Mesenchymal stem cell (in vitro differentiated cells and primary cell): ENCODE measurements at regions not wholly inside any gene's neighbourhood (a gene's known extent, or its start where the extent isn't known, plus 50 kb on each side); places are given as distances from the start of the nearest gene placed in this dataset.

Source experiments
- DNase-seq: peaks from one replicate; pipeline ENCODE4 v3.0.0-alpha.2; 2013
- H2AFZ ChIP-seq: one replicate; pipeline ENCODE4 v1.6.1; 2013; ENCODE audit warnings: low read depth, mild to moderate bottlenecking, control low read depth, inconsistent platforms, low read length, moderate library complexity
- H2AK5ac ChIP-seq: 2 replicates; pipeline ENCODE4 v1.6.1; 2013; ENCODE audit warnings: low read length, moderate library complexity, mild to moderate bottlenecking, inconsistent platforms; ENCODE audit not compliant: severe bottlenecking
- H2BK120ac ChIP-seq: one replicate; pipeline ENCODE4 v1.6.1; 2013; ENCODE audit warnings: low read depth, mild to moderate bottlenecking, inconsistent platforms, low read length, moderate library complexity
- H2BK12ac ChIP-seq, 2 experiments: one replicate each; pipeline ENCODE4 v1.6.1; 2013; ENCODE audit warnings: inconsistent platforms in 2 of 2, low read length in 2 of 2, mild to moderate bottlenecking in 2 of 2, moderate library complexity in 2 of 2, control low read depth in 1 of 2
- H2BK15ac ChIP-seq: one replicate; pipeline ENCODE4 v1.6.1; 2013; ENCODE audit warnings: mild to moderate bottlenecking, low read depth, inconsistent platforms; ENCODE audit not compliant: poor library complexity, severe bottlenecking
- H2BK5ac ChIP-seq: 2 replicates; pipeline ENCODE4 v1.6.1; 2013; ENCODE audit warnings: low read depth, mild to moderate bottlenecking, low read length, control low read depth, inconsistent platforms; ENCODE audit not compliant: poor library complexity, severe bottlenecking
- H3K14ac ChIP-seq, 2 experiments: one replicate each; pipeline ENCODE4 v1.6.1; 2013; ENCODE audit warnings: inconsistent platforms in 2 of 2, low read length in 2 of 2, control low read depth in 1 of 2, mild to moderate bottlenecking in 1 of 2, moderate library complexity in 1 of 2
- H3K18ac ChIP-seq, 2 experiments: one replicate each; pipeline ENCODE4 v1.6.1; 2013; ENCODE audit warnings: inconsistent platforms in 2 of 2, low read length in 2 of 2, control low read depth in 1 of 2, low read depth in 1 of 2, mild to moderate bottlenecking in 1 of 2
- H3K23ac ChIP-seq, 2 experiments: one replicate each; pipeline ENCODE4 v1.6.1; 2013; ENCODE audit warnings: inconsistent platforms in 2 of 2, low read length in 2 of 2, mild to moderate bottlenecking in 2 of 2, moderate library complexity in 2 of 2, control low read depth in 1 of 2
- H3K27ac ChIP-seq: 2 replicates; pipeline ENCODE4 v1.5.1; 2013; ENCODE audit warnings: mild to moderate bottlenecking, moderate library complexity, low read length, control low read depth, inconsistent platforms; ENCODE audit not compliant: poor library complexity, severe bottlenecking
- H3K27me3 ChIP-seq, 2 experiments: 2 replicates each; pipeline versions ENCODE4 v1.6.1 to v1.7.0; 2013; ENCODE audit warnings: low read length in 2 of 2, mild to moderate bottlenecking in 2 of 2, moderate library complexity in 2 of 2, control low read depth in 1 of 2, inconsistent platforms in 1 of 2; ENCODE audit not compliant: control insufficient read depth in 1 of 2, insufficient read depth in 1 of 2
- H3K36me3 ChIP-seq, 2 experiments: 2 replicates each; pipeline versions ENCODE4 v1.6.1 to v1.7.0; 2013; ENCODE audit warnings: low read length in 2 of 2, control low read depth in 1 of 2, inconsistent platforms in 1 of 2, low read depth in 1 of 2, mild to moderate bottlenecking in 1 of 2; ENCODE audit not compliant: insufficient read depth in 2 of 2, control insufficient read depth in 1 of 2
- H3K4ac ChIP-seq, 2 experiments: one replicate each; pipeline ENCODE4 v1.6.1; 2013; ENCODE audit warnings: inconsistent platforms in 2 of 2, low read length in 2 of 2, mild to moderate bottlenecking in 2 of 2, moderate library complexity in 2 of 2, control low read depth in 1 of 2, low read depth in 1 of 2
- H3K4me1 ChIP-seq: 2 replicates; pipeline ENCODE4 v1.6.1; 2013; ENCODE audit warnings: low read depth, low read length, control low read depth; ENCODE audit not compliant: control insufficient read depth, insufficient read depth
- H3K4me2 ChIP-seq: 2 replicates; pipeline ENCODE4 v1.6.1; 2013; ENCODE audit warnings: low read length, mild to moderate bottlenecking, inconsistent platforms; ENCODE audit not compliant: poor library complexity, severe bottlenecking
- H3K4me3 ChIP-seq, 2 experiments: 2 replicates each; pipeline versions ENCODE4 v1.5.1 to v1.7.0; 2013; ENCODE audit warnings: low read length in 2 of 2, mild to moderate bottlenecking in 2 of 2, control low read depth in 1 of 2, low read depth in 1 of 2; ENCODE audit not compliant: insufficient read depth in 1 of 2
- H3K79me1 ChIP-seq: replicated peaks from 2 replicates; pipeline ENCODE4 v1.6.1; 2013; ENCODE audit warnings: mild to moderate bottlenecking, control low read depth, low read length, inconsistent platforms; ENCODE audit not compliant: poor library complexity, severe bottlenecking
- H3K9ac ChIP-seq: 2 replicates; pipeline ENCODE4 v1.7.0; 2013; ENCODE audit warnings: mild to moderate bottlenecking, low read length, moderate library complexity
- H3K9me3 ChIP-seq: 2 replicates; pipeline ENCODE4 v1.7.0; 2013; ENCODE audit warnings: mild to moderate bottlenecking, low read length; ENCODE audit not compliant: control insufficient read depth
- H4K8ac ChIP-seq: one replicate; pipeline ENCODE4 v1.6.1; 2013; ENCODE audit warnings: inconsistent platforms, mild to moderate bottlenecking, low read length, moderate library complexity
- H4K91ac ChIP-seq: one replicate; pipeline ENCODE4 v1.6.1; 2013; ENCODE audit warnings: mild to moderate bottlenecking, low read length, inconsistent platforms
- WGBS: methylation state at CpG from one replicate; pipeline ENCODE4 v1.1.7; 2013; ENCODE audit warnings: mixed read lengths; 5-methylcytosine and 5-hydroxymethylcytosine counted together

DNA sequence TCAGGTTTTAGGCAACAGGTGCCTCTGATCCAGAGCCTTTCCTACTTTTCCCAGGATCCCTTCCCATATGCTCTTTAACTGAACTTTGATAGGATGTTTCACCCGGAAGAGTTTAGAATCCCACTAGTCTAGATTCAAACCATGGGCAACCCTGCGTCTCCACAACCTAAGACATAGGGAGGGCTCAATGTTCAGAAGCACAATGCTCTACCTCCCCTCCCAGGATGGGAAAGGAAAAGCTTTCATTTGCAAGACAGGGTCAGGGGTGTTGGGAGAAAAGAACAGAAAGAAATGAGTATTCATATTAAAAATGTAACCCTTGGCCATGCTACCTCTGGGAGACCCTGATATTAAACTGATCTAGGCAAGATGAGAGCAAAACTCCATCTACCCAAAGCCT lies 230.4 kb downstream of the MREG start:
- 100% methylated on average over 2 of the region's 2 CpGs for WGBS
- H3K14ac ChIP-seq, result no peak overlapping the region
- H2AK5ac ChIP-seq, result peak overlapping the region; percentile 64
- no peak overlapping the region for H2AFZ ChIP-seq
- H3K79me1 ChIP-seq, result no peaks in the 10 kb centered on the region
- H3K18ac ChIP-seq, result peak overlapping the region in 1 of 2 experiments; percentile 2
- no peak overlapping the region for H3K23ac ChIP-seq
- peak overlapping the region; percentile 29 for H2BK120ac ChIP-seq
- no peaks in the 10 kb centered on the region for H3K27me3 ChIP-seq
- no peak overlapping the region for H3K27ac ChIP-seq
- H3K4ac ChIP-seq, result peak overlapping the region in 1 of 2 experiments; percentile 9
- H3K9me3 ChIP-seq, result no peaks in the 10 kb centered on the region
- H3K4me1 ChIP-seq, result no peaks in the 10 kb centered on the region
- H4K8ac ChIP-seq, result no peak overlapping the region
- no peak overlapping the region for H3K4me3 ChIP-seq
- no peaks in the 10 kb centered on the region for H3K36me3 ChIP-seq
- no peak overlapping the region for H3K9ac ChIP-seq
- no peak overlapping the region for H2BK15ac ChIP-seq
- H2BK5ac ChIP-seq, result no peak overlapping the region
- peak overlapping the region in 1 of 2 experiments; percentile 25 for H2BK12ac ChIP-seq
- H3K4me2 ChIP-seq, result no peak overlapping the region
- DNase-seq, result no peak
- H4K91ac ChIP-seq, result peak overlapping the region; percentile 66

DNA sequence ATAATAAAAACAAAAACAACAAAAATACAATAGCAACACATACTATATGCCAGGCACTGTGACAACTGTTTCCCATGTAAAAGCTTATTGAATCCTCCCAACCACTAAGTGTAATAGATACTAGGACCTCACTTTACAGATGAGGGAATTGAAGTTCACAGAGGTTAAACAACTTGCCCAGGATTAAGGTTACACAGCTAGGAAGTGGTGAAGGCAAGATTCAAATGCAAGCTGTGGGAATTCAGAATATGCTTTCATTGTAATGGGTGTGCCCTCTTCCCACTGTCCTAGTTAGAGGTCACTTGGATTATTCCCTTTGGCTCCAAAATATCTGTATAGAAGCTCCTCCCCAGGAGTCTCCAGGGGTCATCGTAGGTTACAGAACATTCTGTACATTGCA lies 231.1 kb downstream of the MREG start:
- Histone ChIP-seq H2BK120ac (no peak overlapping the region), H3K27ac (no peak overlapping the region), H2AK5ac (no peak overlapping the region), H3K14ac (no peak overlapping the region), H3K18ac (no peak overlapping the region), H2BK15ac (no peak overlapping the region), H3K9ac (no peak overlapping the region), H3K36me3 (no peaks in the 10 kb centered on the region), H3K27me3 (no peaks in the 10 kb centered on the region), H3K9me3 (no peaks in the 10 kb centered on the region), H3K23ac (no peak overlapping the region), H3K4me2 (no peak overlapping the region), H2BK12ac (no peak overlapping the region), H3K4ac (peak overlapping the region in 1 of 2 experiments; percentile 9), H4K91ac (no peak overlapping the region), H2AFZ (no peak overlapping the region), H4K8ac (no peak overlapping the region), H3K79me1 (no peaks in the 10 kb centered on the region), H2BK5ac (no peak overlapping the region), H3K4me1 (peaks cover 2% of the 10 kb centered on the region), H3K4me3 (no peak overlapping the region)
- DNase-seq, result no peak
- WGBS, result 94% methylated on average over 1 of the region's 1 CpG

DNA sequence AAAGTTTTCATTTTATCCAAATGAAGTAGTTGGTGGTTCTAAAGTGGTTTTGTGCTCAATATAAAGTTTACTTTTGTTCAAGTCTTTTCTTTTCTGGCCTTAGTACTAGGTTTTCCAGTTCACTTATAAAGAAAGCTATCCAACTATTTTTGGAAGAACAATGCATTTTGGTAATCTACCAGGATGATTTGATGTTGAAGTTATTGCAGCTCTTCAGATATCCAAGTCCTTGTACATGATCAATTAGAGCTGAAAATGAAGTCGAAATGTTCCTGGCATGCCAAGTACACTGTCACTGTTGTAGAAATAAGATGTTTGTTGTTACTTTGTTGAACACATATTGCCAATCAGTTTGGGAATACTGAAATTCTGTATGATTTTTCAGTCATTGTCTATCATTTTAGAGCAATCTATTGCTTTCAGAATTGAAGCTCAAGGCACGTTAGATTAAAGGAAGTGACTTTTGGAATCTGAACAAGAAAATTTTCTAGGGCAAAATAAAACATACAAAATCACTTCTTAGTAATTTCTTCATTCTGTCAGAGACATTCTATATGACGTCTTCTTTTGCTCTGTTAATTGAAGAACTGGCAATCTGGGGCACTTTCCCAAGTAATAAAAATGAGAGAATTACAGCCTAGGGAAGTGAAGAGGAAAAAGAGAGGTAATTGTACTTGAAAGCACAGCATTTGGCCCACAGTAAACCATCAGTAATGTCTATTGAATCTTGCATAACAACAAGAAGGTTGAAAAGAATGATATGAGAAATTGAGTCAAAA lies 232.3 kb downstream of the MREG start:
- WGBS, result 81% methylated on average over 2 of the region's 3 CpGs

DNA sequence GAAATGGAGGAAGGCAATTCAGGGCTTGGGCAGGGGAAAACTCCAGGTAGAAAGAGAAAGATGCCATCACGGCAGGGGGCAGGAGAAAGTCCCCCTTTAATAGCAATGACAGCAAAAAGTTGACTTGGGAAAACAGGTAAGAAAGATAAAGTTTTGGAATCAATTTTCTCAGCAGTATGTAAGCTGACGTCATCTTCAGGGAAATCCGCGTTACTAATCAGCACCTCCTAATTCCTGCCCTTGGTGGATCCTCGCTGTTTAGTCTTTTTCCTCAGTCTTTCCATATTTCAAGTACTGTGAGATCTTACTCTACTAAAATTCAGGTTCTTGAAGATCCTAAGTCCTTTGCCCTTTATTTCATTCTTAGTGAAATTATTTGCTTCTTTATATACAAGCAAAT lies 233.0 kb downstream of the MREG start:
- 73% methylated on average over 5 of the region's 5 CpGs for WGBS
- Histone ChIP-seq H3K23ac (no peak overlapping the region), H2AK5ac (no peak overlapping the region), H3K27me3 (no peaks in the 10 kb centered on the region), H2BK120ac (no peak overlapping the region), H3K9me3 (no peaks in the 10 kb centered on the region), H4K8ac (no peak overlapping the region), H3K4ac (no peak overlapping the region), H3K4me2 (no peak overlapping the region), H3K79me1 (no peaks in the 10 kb centered on the region), H2BK5ac (no peak overlapping the region), H3K4me3 (no peak overlapping the region), H4K91ac (no peak overlapping the region), H2BK12ac (no peak overlapping the region), H2BK15ac (no peak overlapping the region), H3K4me1 (peaks cover 2% of the 10 kb centered on the region), H3K36me3 (no peaks in the 10 kb centered on the region), H3K9ac (peak overlapping the region; percentile 57), H3K18ac (no peak overlapping the region), H3K27ac (no peak overlapping the region), H2AFZ (no peak overlapping the region), H3K14ac (no peak overlapping the region)
- no peak for DNase-seq

More for the DNA sequence above, 232.3 kb downstream of the MREG start:
- H3K9ac ChIP-seq, result peak overlapping the region; percentile 57
- no peak overlapping the region for H3K23ac ChIP-seq
- no peak overlapping the region for H3K14ac ChIP-seq
- H4K8ac ChIP-seq, result no peak overlapping the region
- H3K4me3 ChIP-seq, result no peak overlapping the region
- H2BK5ac ChIP-seq, result no peak overlapping the region
- H2BK12ac ChIP-seq, result no peak overlapping the region
- DNase-seq, result no peak
- no peak overlapping the region for H3K18ac ChIP-seq
- H2AK5ac ChIP-seq, result no peak overlapping the region
- H3K79me1 ChIP-seq, result no peaks in the 10 kb centered on the region
- H3K4me2 ChIP-seq, result no peak overlapping the region
- H2BK15ac ChIP-seq, result no peak overlapping the region
- no peaks in the 10 kb centered on the region for H3K27me3 ChIP-seq
- H2AFZ ChIP-seq, result no peak overlapping the region
- no peaks in the 10 kb centered on the region for H3K9me3 ChIP-seq
- no peak overlapping the region for H3K4ac ChIP-seq
- no peak overlapping the region for H2BK120ac ChIP-seq
- peaks cover 2% of the 10 kb centered on the region for H3K4me1 ChIP-seq
- H3K27ac ChIP-seq, result no peak overlapping the region
- H3K36me3 ChIP-seq, result no peaks in the 10 kb centered on the region
- H4K91ac ChIP-seq, result no peak overlapping the region
